ENCODE measurements at regions not wholly inside any gene's neighbourhood (a gene's known extent, or its start where the extent isn't known, plus 50 kb on each side); places are given as distances from the start of the nearest gene placed in this dataset.

DNA sequence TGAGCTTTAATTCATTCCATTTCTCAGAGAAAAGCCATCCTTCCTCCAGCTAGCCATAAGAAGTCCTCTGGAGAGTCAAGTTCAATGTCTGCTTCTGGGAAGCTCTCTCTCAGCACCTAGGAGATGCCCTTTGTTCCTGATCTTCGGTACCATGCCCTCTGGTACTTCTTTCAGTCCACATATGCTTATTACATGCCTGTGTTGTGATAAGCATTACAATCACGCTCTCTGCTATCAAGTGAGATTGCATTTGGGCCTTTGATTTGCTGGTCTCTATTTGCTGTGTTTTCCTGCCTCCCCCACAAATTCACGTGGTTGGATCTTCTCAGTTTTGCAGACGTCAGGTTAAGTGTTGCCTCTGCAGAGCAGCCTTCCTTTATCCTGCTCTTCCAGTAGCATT lies 178.1 kb downstream of the TOX3 start:
- no peak for TF ChIP-seq POLR2A (IDR thresholded peaks at IDR 0.05; ENCODE audit: low read depth, low read length)
- TF ChIP-seq CTCF (IDR thresholded peaks at IDR 0.05; ENCODE audit: extremely low read depth in 1 of 2, insufficient read depth in 1 of 2, low read depth in 1 of 2, low read length in 2 of 2): no peak

Data from endothelial cell of umbilical vein (primary cell).